ENCODE measurements at regions not wholly inside any gene's neighbourhood (a gene's known extent, or its start where the extent isn't known, plus 50 kb on each side); places are given as distances from the start of the nearest gene placed in this dataset.

GRCh38 chr1:96641282-96641681 lies 80.3 kb upstream of the PTBP2 start:
- TF ChIP-seq CTCF (conservative IDR thresholded peaks at IDR 0.05; ENCODE audit: low read length): no peak
- no peak for TF ChIP-seq EZH2phosphoT487 (IDR thresholded peaks at IDR 0.05; ENCODE audit: borderline replicate concordance, low read depth, low read length)

Measured in OCI-LY7 (cell line).